Fibroblast of mammary gland (primary cell): ENCODE measurements at regions not wholly inside any gene's neighbourhood (a gene's known extent, or its start where the extent isn't known, plus 50 kb on each side); places are given as distances from the start of the nearest gene placed in this dataset.

Experiments
- DNase-seq: peaks from one replicate; pipeline ENCODE4 v3.0.0-alpha.2; 2010; ENCODE audit warnings: low read depth
- H3K4me3 ChIP-seq: 2 replicates; pipeline ENCODE4 v1.5.1; 2011; ENCODE audit warnings: low read depth, mild to moderate bottlenecking, low read length, moderate library complexity; ENCODE audit not compliant: control insufficient read depth
- TF ChIP-seq, protein P1 (sequence below): conservative IDR thresholded peaks from 2 replicates; pipeline ENCODE4 v1.5.1; 2011; ENCODE audit warnings: low read depth, low read length, inconsistent platforms; ENCODE audit not compliant: control insufficient read depth, insufficient read depth

DNA sequence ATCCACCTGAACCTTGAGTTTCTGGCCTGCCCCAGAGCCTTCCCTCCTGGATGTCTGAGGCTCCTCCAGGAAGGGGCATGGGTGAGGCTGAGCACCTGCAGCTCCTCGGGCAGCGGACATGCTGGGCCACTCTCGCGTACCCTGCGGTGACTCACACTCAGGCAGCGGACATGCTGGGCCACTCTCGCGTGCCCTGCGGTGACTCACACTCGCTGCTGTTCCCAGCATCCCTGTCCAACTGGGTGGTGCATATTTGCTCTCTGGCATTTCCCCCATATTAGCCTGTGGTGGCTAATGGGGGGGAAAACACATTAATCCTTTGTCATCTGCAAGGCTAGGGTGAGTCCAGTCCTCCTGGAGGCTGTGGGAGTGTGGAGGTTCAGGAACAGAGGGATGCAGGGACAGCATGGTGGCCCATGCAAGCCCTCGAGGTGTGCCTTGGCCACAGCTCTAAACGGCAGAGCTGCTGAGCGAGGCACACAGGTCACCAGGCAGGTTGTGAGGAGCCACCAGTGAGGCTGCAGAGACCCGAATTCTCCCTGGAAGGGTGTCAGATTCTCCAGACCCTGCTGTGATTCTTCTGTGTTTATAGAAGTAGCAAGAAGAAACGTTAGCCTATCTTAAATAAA, 728.1 kb downstream of the BRD1 start:
- TF ChIP-seq, protein P1, sequence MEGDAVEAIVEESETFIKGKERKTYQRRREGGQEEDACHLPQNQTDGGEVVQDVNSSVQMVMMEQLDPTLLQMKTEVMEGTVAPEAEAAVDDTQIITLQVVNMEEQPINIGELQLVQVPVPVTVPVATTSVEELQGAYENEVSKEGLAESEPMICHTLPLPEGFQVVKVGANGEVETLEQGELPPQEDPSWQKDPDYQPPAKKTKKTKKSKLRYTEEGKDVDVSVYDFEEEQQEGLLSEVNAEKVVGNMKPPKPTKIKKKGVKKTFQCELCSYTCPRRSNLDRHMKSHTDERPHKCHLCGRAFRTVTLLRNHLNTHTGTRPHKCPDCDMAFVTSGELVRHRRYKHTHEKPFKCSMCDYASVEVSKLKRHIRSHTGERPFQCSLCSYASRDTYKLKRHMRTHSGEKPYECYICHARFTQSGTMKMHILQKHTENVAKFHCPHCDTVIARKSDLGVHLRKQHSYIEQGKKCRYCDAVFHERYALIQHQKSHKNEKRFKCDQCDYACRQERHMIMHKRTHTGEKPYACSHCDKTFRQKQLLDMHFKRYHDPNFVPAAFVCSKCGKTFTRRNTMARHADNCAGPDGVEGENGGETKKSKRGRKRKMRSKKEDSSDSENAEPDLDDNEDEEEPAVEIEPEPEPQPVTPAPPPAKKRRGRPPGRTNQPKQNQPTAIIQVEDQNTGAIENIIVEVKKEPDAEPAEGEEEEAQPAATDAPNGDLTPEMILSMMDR = no peak
- no peak overlapping the region for H3K4me3 ChIP-seq

DNA sequence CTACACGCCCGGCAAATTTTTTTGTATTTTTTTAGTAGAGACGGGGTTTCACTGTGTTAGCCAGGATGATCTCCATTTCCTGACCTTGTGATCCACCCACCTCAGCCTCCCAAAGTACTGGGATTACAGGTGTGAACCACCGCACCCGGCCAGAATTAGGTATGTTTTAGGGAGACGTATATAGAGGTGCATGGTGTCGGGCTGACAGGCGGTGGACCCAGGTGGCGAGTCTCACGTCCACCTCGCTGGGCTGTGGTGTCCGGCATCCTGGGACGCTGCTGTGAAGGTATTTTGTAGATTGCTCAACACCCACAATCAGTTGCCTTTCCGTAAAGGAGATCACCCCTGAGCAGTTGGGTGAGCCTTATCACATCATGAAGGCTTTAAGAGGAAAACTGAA, 728.6 kb downstream of the BRD1 start:
- H3K4me3 ChIP-seq = no peak overlapping the region
- TF ChIP-seq, protein P1 = no peak
- no peak for DNase-seq

More for the DNA sequence above, 728.1 kb downstream of the BRD1 start:
- no peak for DNase-seq

DNA sequence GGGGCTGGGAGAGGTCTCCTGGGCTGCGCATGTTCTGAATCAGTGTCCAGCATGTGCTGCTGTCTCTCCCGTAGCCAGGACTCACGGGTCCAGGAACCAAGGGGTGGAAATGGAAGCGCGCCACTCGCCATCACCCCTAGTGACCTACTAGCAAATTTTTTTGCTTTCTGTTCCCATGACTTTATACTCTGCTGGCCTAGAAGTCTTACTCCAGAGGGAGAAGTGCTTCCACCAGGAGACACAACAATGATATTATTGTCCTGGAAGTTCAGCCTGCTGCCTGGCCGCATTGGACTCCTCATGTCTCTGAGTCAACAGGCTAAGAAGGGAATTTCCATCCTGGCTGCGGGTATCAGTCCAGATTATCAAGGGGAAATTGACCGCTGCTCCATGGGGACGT, 729.7 kb downstream of the BRD1 start:
- no peak overlapping the region for H3K4me3 ChIP-seq
- DNase-seq = no peak
- TF ChIP-seq, protein P1 = no peak

DNA sequence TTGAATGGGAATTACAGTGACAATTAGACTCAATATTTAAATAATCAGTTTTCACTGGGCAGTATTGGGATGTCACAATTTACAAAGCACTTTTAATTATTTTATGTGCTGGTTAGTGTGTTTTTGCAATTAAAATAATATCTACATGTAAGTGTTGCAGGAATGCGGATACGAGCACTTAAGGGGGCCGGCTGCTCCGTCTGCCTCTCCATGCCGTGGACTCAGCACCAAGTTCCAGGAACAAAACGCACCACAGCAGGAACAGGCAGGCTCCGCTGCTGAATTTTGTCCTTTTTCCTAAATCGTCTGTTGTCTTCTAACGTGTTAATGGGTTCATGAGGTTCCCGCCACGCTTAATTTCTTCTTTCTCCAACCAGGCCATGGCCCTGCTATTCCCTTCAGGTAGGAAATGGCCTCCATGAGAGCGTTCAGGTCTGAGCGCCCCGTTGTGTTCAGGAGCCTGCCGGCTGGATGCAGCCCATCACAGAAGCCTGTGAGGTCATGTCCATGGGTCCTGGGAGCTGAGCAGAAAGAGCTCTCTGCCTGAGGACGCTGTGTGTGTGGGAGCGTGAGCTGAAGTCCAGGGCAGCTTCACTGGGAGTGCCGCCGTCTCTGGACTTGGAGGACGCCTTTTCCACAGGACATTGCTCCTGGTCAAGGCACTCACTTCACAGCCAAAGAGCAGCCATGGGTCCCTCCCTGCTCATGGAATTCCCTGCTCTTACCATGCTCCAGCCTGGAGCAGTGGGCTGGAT, 730.3 kb downstream of the BRD1 start:
- TF ChIP-seq, protein P1 = no peak
- H3K4me3 ChIP-seq = no peak overlapping the region
- DNase-seq = no peak

DNA sequence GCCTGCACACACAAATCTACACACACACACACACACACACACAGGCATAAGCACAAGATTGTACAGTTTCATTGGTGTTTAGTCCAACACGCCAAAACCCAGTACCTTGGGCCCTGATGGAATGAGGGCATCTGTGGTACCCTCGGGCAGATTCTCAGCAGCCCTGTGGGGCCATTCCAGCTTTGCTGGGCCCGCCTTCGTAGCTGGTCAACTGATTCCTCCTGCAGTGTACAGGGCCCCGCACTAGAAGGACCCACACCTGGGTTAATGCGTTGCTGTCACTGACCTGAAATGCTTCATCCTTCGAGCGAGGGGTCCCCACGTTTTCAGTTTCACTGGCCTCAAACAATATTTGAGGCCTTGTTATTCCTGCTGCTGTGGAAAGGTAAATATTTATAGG, 731.2 kb downstream of the BRD1 start:
- no peak for DNase-seq
- H3K4me3 ChIP-seq = no peak overlapping the region
- TF ChIP-seq, protein P1 = no peak

DNA sequence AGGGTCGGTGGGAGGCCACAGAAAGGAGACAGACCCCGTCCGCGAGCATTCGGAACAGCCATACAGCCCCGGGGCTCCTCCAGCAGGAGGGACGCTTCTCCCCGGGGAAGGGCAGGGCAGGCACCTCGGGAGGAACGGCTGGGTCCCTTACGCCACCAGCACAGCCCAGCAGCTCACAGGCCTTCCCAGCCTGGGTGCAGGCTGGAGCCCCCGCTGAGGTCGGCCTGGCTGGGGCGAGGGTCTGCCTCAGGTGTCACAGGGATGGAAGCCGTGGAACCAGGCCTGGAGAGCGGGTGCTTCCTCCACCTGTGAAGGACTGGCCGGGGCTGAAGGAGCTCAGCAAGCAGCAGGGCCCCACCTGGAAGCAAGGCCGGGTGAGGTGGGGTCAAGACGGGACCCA, 732.3 kb downstream of the BRD1 start:
- no peak overlapping the region for H3K4me3 ChIP-seq
- TF ChIP-seq, protein P1 = no peak
- no peak for DNase-seq
